NCI-H128 (cell line): ENCODE measurements at regions not wholly inside any gene's neighbourhood (a gene's known extent, or its start where the extent isn't known, plus 50 kb on each side); places are given as distances from the start of the nearest gene placed in this dataset.

Experiments
- DNase-seq: peaks from one replicate; lab custom pipeline; 2025; ENCODE audit not compliant: unreplicated experiment; lab: John Stamatoyannopoulos, UW

DNA sequence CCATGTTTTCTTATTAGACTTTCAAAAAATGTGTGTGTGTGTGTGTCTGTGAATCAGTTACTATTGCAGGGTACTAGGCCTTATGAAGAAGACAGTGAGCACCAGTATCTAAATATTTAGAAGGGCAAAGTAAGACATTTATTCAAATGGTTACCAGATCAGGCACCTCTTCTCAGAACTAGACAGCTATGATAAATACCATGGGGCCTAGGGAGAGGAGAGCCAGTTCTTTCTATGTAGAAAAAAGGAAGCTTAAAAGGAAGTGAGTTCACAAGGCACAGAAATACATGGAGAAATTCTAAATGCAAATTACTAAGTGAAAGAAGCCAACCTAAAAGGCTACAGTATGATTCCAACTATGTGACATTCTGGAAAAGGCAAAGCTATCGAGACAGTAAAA lies 261.3 kb downstream of the SOX11 start:
- DNase-seq: no peak

DNA sequence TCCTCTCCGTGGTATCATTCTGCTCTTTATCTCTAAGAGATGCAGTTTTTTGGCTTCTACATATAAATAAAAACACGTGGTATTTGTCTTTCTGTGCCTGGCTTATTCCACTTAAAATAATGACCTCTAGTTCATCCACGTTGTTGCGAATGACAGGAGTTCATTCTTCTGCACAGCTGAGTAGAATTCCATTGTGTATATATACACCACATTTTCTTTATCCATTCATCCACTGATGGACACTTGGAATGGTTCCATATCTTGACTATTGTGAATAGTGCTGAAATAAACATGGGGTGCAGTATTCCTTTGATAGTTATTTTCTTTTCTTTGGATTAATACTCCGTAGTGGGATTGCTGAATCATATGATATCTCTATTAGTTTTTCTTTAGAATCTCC lies 262.3 kb downstream of the SOX11 start:
- DNase-seq: no peak

GRCh38 chr2:5955921-5956320 lies 263.7 kb downstream of the SOX11 start:
- DNase-seq: no peak

- no peak for DNase-seq
These were observed 267.9 kb downstream of the SOX11 start for GRCh38 chr2:5959836-5960820.

DNA sequence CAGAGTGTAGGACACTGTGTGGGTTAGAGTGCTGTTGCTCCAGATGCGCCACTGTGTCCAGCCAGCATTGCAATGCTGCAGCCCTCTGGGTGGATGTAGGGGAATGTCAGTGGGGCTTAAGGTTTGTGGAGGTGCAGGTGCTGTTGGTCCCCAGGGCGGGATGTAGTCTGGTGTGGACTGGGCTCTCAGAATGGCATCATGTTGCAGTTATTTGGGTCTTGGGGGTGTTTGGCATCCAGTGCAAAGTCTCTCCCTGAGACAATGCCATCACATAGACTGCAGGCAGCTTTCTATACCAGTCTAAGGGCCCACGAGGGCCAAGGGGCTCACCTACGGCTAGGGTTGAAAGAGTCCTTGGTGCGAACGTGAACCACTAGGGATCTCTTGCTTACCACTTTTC lies 275.3 kb downstream of the SOX11 start:
- DNase-seq: no peak

- DNase-seq: no peak
These were observed 277.1 kb downstream of the SOX11 start for GRCh38 chr2:5969303-5969702.

DNA sequence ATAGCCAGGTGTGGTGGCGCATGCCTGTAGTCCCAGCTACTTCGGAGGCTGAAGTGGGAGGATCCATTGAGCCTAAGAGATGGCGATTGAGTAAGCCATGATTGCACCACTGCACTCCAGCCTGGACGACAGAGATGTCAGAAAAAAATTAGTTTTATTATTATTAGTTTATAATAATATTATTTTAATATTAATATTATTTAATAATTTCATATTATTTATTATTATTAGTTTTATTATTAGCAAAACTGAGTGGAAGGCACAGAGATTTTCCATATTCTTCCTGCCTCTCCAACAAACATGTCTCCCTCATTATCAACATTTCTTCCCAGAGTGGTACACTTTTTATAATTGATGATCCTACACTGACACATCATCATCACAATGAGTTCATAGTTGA lies 278.2 kb downstream of the SOX11 start:
- no peak for DNase-seq

DNA sequence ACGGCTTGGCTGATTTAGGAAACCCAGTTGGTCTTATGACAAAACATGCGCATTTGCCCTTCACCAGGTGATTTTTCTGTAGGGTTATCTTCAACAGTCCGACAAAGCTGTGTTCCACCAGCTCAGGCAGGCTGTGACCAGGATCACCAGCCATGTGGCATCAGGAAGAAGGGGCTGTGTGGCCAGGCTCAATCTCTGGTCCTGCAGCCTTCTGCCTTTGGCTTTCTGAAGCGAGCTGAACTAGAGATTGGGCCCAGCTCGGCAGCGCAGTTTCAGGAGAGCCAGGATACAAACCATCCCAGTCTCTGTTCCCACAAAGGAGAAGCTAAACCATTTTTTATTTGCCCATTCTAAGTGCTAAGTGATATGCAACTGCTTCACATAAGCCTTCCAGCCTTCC lies 282.3 kb downstream of the SOX11 start:
- no peak for DNase-seq

- no peak for DNase-seq
These were observed 283.2 kb downstream of the SOX11 start for GRCh38 chr2:5975401-5975800.

DNA sequence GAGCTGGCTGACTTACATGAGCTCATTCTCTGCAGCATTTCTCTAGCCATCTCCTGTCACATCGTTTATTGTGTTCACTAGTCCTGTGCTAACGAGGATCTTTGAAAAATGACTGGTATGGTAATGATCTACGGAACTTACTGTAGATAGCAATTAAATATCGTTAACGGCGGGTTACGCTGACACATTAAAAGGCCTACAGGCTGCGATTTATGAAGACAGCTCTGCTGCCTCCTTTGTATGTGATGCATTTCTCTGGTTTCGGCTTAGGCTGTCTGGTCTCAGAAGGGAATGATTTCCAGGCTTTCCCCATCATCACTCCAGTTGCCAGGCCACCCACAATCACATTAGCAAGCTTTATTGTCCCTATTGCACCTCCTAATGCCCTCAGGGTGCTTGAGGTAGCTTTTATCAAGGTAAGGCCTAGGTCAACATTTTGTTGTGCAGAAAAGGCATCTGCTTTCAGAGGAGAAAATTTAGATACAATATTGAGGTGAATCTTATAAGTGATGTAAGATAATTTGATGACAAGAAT lies 284.4 kb downstream of the SOX11 start:
- DNase-seq: no peak

GRCh38 chr2:5977477-5977876 lies 285.3 kb downstream of the SOX11 start:
- no peak for DNase-seq

DNA sequence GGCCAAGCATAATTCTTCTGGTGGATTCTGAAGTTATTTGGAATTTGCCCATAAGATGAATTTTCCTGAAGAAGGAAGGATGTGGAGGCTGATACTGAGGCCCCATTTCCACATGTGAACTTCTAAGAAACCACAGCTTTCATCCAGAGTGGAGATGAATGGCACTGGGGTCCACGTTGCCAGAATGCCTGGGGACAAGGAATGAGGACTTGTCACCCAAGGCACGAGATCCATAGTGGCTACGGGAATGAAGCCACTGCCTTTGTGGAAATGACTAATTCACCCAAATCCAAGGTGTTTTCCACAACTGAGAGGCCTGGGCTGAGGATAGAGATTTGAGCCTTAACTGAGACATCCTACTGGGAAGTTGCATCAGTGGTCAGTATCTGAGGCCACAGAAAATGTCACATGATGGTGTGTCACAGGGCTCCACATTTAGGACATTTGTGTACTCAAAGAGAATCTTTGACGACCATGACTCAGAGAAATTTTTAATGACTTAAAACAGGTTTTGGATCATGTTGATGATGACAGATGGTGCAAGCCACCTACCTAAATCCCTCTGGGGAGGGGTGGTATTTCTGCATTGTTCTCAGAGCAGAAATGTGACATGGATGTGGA lies 286.1 kb downstream of the SOX11 start:
- no peak for DNase-seq

DNA sequence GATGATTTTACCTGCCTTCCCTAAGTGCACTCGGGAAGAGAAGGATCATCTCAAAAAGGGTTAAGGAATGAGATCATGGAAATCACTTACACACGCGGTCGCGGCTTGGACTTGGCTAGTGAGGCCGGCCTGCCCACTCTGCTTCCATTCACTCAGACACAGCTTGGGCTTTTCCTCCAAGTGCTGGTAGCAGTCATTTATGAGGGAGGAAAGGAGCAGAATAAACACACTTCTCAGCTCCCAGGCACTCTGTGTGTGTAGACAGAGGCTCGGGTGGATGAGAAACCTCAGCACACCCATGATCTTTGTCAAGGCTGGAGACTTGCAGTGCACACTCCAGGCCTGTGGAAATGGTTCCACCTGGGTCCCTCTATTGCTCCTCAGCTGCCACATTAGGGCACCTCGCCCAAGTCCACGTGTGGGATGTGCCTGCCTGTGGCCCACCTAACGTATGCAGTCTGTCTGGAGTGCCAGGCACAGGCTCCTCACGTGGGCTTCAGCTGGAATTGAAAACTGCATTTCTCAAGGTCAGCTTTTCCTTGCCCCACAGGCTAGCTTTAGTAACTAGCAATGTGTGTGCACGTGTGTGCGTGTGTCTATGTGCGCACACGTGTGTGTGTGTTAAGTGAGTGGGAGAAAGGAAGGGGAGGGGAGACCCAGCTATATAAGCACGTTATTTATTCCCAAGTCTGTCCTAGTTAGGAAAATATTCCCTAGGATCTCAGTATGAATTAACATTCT lies 288.4 kb downstream of the SOX11 start:
- DNase-seq: no peak

DNA sequence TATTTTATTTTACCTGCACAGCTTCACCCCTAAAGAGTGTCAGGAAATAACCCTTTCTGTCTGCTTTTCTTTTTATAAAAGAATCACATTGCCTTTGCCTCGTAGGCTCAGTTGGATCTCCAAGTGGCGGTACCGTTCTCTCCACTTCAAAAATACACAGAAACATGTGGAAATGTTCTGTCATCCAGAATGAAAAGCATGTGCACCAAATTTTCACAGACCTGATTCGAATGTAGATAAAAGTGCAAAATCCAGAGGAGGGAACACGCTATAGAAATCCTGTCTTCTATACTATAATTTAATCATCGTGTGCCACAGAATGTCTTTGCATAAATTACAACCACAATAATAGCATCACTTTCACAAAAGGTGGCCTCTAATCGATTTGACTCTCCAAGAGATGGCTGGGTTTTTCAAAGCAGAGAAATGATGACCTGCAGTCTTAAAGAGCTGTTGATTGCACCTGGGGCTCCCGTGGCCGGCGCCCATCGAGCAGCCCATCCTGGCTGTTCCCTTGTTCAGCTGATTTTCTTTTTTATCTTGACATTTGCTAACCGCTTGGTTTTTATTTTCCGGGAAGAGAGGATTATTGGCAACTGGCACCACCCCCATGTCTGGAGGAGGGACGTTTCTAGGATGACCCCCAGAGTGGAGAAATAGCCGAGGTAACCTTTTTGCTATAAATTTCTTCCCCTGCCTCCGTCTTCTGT lies 290.2 kb downstream of the SOX11 start:
- DNase-seq: no peak

DNA sequence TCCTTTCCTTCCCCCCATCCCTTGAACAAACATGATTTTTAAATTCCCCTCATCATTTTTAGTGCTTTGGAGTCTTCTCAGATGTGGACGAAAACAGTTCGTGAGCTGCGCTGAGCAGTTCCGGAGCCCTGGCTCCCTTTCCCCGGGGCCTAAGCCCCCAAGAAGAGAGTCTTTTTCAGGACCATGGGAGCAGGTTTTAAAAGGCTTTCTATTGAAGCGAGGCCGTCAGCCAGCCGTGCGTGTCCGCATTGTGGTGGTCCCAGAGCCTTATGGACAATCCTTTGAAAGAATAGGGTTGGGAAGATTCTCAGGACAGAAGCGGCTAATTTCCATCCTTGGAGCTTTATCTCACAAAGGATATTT lies 290.7 kb downstream of the SOX11 start:
- no peak for DNase-seq

DNA sequence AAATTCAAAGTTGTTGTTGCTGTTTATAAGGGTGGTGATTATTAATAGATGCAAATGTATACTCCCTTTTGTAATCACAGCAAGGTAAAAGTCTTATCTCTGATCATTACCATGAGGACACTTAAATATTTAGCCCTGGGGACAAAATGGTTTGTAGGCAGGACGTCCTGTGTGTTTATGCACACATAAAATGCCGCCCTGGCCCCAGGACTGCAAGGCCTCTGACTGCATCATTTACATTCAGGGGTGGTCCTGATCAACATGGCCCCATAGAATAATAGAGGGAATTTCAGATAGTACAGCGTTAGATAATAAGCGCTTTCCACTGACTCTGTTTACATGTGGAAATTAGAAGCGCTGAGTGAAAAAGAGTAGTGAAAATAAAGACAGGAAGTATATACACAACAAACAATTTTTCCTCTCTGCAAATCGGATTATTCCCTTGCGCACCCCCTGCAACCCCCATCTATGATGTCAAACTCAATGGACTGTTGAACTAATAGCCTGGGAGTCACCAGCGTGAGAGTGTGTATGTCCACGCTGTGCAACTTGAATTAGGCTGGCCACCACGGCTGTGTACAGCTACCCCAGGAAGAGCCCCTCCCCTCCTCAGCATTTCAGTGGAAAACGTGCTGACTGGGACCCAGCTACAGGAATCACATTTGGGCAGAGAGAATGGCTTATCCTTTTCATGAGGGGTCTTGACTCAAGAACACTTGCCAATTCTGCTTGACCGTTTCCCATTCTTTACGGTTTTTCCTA lies 291.5 kb downstream of the SOX11 start:
- DNase-seq: no peak

GRCh38 chr2:5984273-5984655 lies 292.1 kb downstream of the SOX11 start:
- DNase-seq: no peak

- DNase-seq: no peak
These were observed 292.8 kb downstream of the SOX11 start for GRCh38 chr2:5984946-5985345.

DNA sequence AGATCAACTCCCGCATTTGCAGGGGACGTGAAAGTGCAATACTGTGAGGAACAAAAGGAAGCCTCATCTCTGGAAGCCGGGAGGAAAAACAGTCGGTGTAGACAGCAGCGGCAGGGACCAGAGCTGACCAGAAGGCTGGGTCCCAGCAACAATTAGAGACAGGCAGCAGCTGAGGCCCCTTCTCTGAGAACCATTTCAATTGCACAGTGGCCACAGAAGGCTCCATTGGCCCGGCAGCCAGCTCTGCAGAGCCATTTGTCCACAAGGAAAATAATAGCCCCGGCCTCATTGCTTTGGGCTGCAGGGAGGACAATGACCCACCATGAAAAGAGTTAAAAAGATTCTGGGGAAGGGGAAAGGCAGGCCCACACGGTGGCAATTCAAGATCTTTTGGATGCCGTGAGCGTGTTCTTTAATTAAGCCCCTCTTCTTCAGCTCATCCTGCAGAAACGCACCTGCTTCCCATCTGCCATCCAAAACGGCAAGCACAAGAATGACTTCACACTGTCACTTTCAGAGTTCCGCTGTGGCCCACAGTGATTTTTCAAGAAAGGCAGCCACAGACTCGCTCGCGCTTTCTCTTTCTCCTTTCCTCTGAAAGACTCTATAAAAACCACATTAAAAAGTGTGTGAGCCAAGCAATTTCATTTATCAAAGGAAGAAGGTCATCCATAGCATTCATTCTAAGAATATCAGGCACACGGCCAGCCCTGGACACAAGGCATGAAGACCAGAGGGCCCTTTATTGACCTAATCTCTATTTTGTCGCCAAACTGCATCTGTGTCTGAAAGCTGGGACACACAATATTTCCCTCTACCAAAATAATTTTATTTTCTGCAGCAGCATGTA lies 293.6 kb downstream of the SOX11 start:
- no peak for DNase-seq
